H9 (cell line): ENCODE measurements at regions not wholly inside any gene's neighbourhood (a gene's known extent, or its start where the extent isn't known, plus 50 kb on each side); places are given as distances from the start of the nearest gene placed in this dataset.

Experiments
- DNase-seq: peaks from one replicate; pipeline ENCODE4 v3.0.0-alpha.2; 2017
- H2AFZ ChIP-seq: one replicate; pipeline ENCODE4 v1.6.1; 2013; ENCODE audit warnings: mild to moderate bottlenecking, low read length, control low read depth, moderate library complexity
- H2AK5ac ChIP-seq: 2 replicates; pipeline ENCODE4 v1.6.1; 2013; ENCODE audit warnings: low read length, control low read depth, mixed read lengths; ENCODE audit not compliant: insufficient read length
- H2BK120ac ChIP-seq: one replicate; pipeline ENCODE4 v1.6.1; 2013; ENCODE audit warnings: low read depth, mild to moderate bottlenecking, low read length, control low read depth, inconsistent platforms; ENCODE audit not compliant: poor library complexity, severe bottlenecking
- H2BK12ac ChIP-seq: 2 replicates; pipeline ENCODE4 v1.6.1; 2013; ENCODE audit warnings: low read length, control low read depth, mixed read lengths, low read depth; ENCODE audit not compliant: insufficient read length
- H2BK15ac ChIP-seq: 2 replicates; pipeline ENCODE4 v1.6.1; 2013; ENCODE audit warnings: low read depth, low read length, control low read depth
- H2BK20ac ChIP-seq: one replicate; pipeline ENCODE4 v1.6.1; 2013; ENCODE audit warnings: low read depth, mild to moderate bottlenecking, low read length, control low read depth, inconsistent platforms; ENCODE audit not compliant: poor library complexity, severe bottlenecking
- H2BK5ac ChIP-seq: 2 replicates; pipeline ENCODE4 v1.6.1; 2013; ENCODE audit warnings: low read length, control low read depth, mixed read lengths; ENCODE audit not compliant: insufficient read length
- H3K14ac ChIP-seq: 2 replicates; pipeline ENCODE4 v1.6.1; 2013; ENCODE audit warnings: low read length, control low read depth; ENCODE audit not compliant: insufficient read depth
- H3K18ac ChIP-seq: 2 replicates; pipeline ENCODE4 v1.6.1; 2013; ENCODE audit warnings: low read depth, mild to moderate bottlenecking, mixed read lengths, low read length, control low read depth; ENCODE audit not compliant: insufficient read length
- H3K23ac ChIP-seq: 2 replicates; pipeline ENCODE4 v1.6.1; 2013; ENCODE audit warnings: low read length, control low read depth, mixed read lengths, low read depth; ENCODE audit not compliant: insufficient read length
- H3K23me2 ChIP-seq: 2 replicates; pipeline ENCODE4 v1.6.1; 2013; ENCODE audit warnings: low read depth, mild to moderate bottlenecking, mixed read lengths, low read length, control low read depth; ENCODE audit not compliant: insufficient read length, poor library complexity, severe bottlenecking
- H3K27ac ChIP-seq: 2 replicates; pipeline ENCODE4 v1.5.1; 2013; ENCODE audit warnings: low read length, control low read depth, mixed read lengths, low read depth; ENCODE audit not compliant: insufficient read length
- H3K27me3 ChIP-seq: 2 replicates; pipeline ENCODE4 v1.6.1; 2013; ENCODE audit warnings: low read length, control low read depth, inconsistent platforms; ENCODE audit not compliant: insufficient read depth
- H3K4ac ChIP-seq: 2 replicates; pipeline ENCODE4 v1.6.1; 2013; ENCODE audit warnings: low read depth, mild to moderate bottlenecking, control low read depth, inconsistent platforms, low read length, moderate library complexity
- H3K4me1 ChIP-seq: 2 replicates; pipeline ENCODE4 v1.6.1; 2013; ENCODE audit warnings: low read length, control low read depth, inconsistent platforms; ENCODE audit not compliant: insufficient read depth
- H3K4me2 ChIP-seq: 2 replicates; pipeline ENCODE4 v1.6.1; 2013; ENCODE audit warnings: low read length, control low read depth, mixed read lengths; ENCODE audit not compliant: insufficient read length, insufficient read depth
- H3K56ac ChIP-seq: 2 replicates; pipeline ENCODE4 v1.6.1; 2013; ENCODE audit warnings: low read depth, mild to moderate bottlenecking, mixed read lengths, low read length, control low read depth; ENCODE audit not compliant: insufficient read length
- H3K79me1 ChIP-seq: 2 replicates; pipeline ENCODE4 v1.6.1; 2013; ENCODE audit warnings: low read depth, mild to moderate bottlenecking, moderate library complexity, low read length, control low read depth, inconsistent platforms; ENCODE audit not compliant: insufficient read depth, poor library complexity, severe bottlenecking
- H3K79me2 ChIP-seq: 2 replicates; pipeline ENCODE4 v1.6.1; 2013; ENCODE audit warnings: low read length, control low read depth, inconsistent platforms; ENCODE audit not compliant: insufficient read depth
- H3K9ac ChIP-seq: 2 replicates; pipeline ENCODE4 v1.6.1; 2013; ENCODE audit warnings: low read length, control low read depth, mixed read lengths; ENCODE audit not compliant: insufficient read length; ENCODE audit errors: extremely low read depth
- H3K9me3 ChIP-seq: one replicate; pipeline ENCODE4 v1.6.1; 2013; ENCODE audit warnings: low read depth, low read length, inconsistent platforms; ENCODE audit not compliant: control insufficient read depth
- H3T11ph ChIP-seq: one replicate; pipeline ENCODE4 v1.6.1; 2013; ENCODE audit warnings: mild to moderate bottlenecking, low read length, control low read depth, inconsistent platforms
- H4K20me1 ChIP-seq: one replicate; pipeline ENCODE4 v1.6.1; 2013; ENCODE audit not compliant: control insufficient read depth, insufficient read length, insufficient read depth
- H4K5ac ChIP-seq: 2 replicates; pipeline ENCODE4 v1.6.1; 2013; ENCODE audit warnings: low read depth, mild to moderate bottlenecking, mixed read lengths, low read length, control low read depth; ENCODE audit not compliant: insufficient read length
- H4K8ac ChIP-seq: replicated peaks from 2 replicates; pipeline ENCODE4 v1.6.1; 2013; ENCODE audit warnings: low read length, control low read depth, mixed read lengths, low read depth; ENCODE audit not compliant: insufficient read length
- H4K91ac ChIP-seq: 2 replicates; pipeline ENCODE4 v1.6.1; 2013; ENCODE audit warnings: low read depth, mild to moderate bottlenecking, moderate library complexity, mixed read lengths, low read length, control low read depth; ENCODE audit not compliant: insufficient read length
- H3K27ac Mint-ChIP-seq, 3 experiments: 2 replicates in 2 of 3; 3 replicates in 1 of 3; pipeline ENCODE4 v1.8.0; 2020 to 2021; ENCODE audit warnings: mixed read lengths in 3 of 3, mild to moderate bottlenecking in 1 of 3, moderate library complexity in 1 of 3
- H3K27me3 Mint-ChIP-seq: 2 replicates; pipeline ENCODE4 v1.8.0; 2021; ENCODE audit warnings: low read depth, mild to moderate bottlenecking, moderate library complexity, mixed read lengths
- H3K36me3 Mint-ChIP-seq, 3 experiments: 2 replicates in 2 of 3; 3 replicates in 1 of 3; pipeline ENCODE4 v1.8.0; 2020 to 2021; ENCODE audit warnings: low read depth in 3 of 3, mixed read lengths in 3 of 3; ENCODE audit not compliant: insufficient read depth in 1 of 3
- H3K4me1 Mint-ChIP-seq, 2 experiments: 2 replicates each; pipeline ENCODE4 v1.8.0; 2020; ENCODE audit warnings: mixed read lengths in 2 of 2
- H3K4me3 Mint-ChIP-seq, 2 experiments: 2 replicates in 1 of 2; 3 replicates in 1 of 2; pipeline ENCODE4 v1.8.0; 2020 to 2021; ENCODE audit warnings: mild to moderate bottlenecking in 2 of 2, mixed read lengths in 2 of 2, moderate library complexity in 1 of 2
- H3K9me3 Mint-ChIP-seq, 2 experiments: 2 replicates in 1 of 2; 3 replicates in 1 of 2; pipeline ENCODE4 v1.8.0; 2020; ENCODE audit warnings: mild to moderate bottlenecking in 2 of 2, mixed read lengths in 2 of 2, moderate library complexity in 1 of 2
- WGBS: extraction: QIAGEN DNeasy Blood & Tissue Kit; methylation state at CpG from one replicate; pipeline ENCODE4 v1.1.7; 2013; ENCODE audit warnings: missing lambda C conversion rate, low lambda C conversion rate, mixed read lengths; ENCODE audit not compliant: insufficient read length; ENCODE audit errors: extremely low coverage; 5-methylcytosine and 5-hydroxymethylcytosine counted together
- TF ChIP-seq, protein P1 (sequence below): fragments of 200-600 bp; sonication (generic); conservative IDR thresholded peaks from 3 replicates; pipeline ENCODE4 v1.8.0; 2021; ENCODE audit warnings: antibody characterized with exemption, mild to moderate bottlenecking

DNA sequence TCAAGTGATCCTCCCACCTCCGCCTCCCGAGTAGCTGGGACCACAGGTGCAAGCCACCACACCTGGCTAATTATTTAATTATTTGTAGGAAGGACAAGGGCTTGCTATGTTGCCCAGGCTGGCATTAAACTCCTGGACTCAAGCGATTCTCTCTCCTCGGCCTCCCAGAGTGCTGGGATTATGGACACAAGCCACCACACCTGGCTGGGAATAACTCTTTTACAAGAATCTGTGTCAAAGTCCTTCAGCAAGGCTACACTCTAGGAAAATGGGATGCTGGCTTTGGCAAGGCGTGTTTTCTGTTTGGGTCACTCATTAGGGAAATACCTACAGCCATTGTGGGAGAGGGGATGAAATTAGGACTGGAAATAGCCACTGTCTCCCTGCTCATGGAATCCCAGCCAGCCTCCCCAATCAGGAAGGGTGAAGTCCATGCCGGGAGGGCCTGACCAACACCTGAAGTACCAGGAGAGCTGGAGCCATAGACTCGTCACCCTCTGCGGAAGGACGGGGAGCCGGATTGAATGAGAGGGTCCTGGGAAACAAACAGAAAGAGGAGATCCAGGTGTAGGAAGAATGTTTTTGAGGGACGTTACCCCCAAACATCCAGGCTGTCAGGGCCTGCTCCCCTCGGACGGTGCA, 72.2 kb upstream of the MYL10 start:
- Histone ChIP-seq H2BK120ac (no peak overlapping the region), H3K56ac (no peak overlapping the region), H2AK5ac (no peak overlapping the region), H3K27me3 (no peaks in the 10 kb centered on the region), H2BK5ac (no peak overlapping the region), H2BK12ac (no peak overlapping the region), H4K8ac (no peak overlapping the region), H3K9ac (no peak overlapping the region), H3K27ac (no peak overlapping the region), H3K79me2 (no peaks in the 10 kb centered on the region), H2AFZ (no peak overlapping the region), H2BK15ac (no peak overlapping the region), H4K91ac (no peak overlapping the region), H4K5ac (no peak overlapping the region), H3K23me2 (no peaks in the 10 kb centered on the region), H3K4me1 (no peaks in the 10 kb centered on the region; the same call in 1 of the 2 replicates), H3K23ac (no peak overlapping the region), H2BK20ac (no peak overlapping the region), H4K20me1 (no peaks in the 10 kb centered on the region), H3K9me3 (no peaks in the 10 kb centered on the region), H3K18ac (no peak overlapping the region), H3K14ac (no peak overlapping the region), H3K79me1 (no peaks in the 10 kb centered on the region), H3K4me2 (no peak overlapping the region), H3T11ph (no peak overlapping the region), H3K4ac (no peak overlapping the region)
- Mint-ChIP-seq H3K4me1 (peaks cover 2 to 3% of the 10 kb centered on the region in 2 experiments; a peak in 3 of 4 replicates), H3K9me3 (no peaks in the 10 kb centered on the region; a peak in 1 of 5 replicates), H3K4me3 (no peak overlapping the region), H3K36me3 (no peaks in the 10 kb centered on the region), H3K27me3 (peaks cover 2% of the 10 kb centered on the region; the same call in 1 of the 2 replicates), H3K27ac (peak overlapping the region in 1 of 3 experiments; percentile 83; a peak in 1 of 7 replicates)
- no CpG with 5 or more reads among the region's 13 CpGs for WGBS
- DNase-seq: no peak
- TF ChIP-seq, protein P1, sequence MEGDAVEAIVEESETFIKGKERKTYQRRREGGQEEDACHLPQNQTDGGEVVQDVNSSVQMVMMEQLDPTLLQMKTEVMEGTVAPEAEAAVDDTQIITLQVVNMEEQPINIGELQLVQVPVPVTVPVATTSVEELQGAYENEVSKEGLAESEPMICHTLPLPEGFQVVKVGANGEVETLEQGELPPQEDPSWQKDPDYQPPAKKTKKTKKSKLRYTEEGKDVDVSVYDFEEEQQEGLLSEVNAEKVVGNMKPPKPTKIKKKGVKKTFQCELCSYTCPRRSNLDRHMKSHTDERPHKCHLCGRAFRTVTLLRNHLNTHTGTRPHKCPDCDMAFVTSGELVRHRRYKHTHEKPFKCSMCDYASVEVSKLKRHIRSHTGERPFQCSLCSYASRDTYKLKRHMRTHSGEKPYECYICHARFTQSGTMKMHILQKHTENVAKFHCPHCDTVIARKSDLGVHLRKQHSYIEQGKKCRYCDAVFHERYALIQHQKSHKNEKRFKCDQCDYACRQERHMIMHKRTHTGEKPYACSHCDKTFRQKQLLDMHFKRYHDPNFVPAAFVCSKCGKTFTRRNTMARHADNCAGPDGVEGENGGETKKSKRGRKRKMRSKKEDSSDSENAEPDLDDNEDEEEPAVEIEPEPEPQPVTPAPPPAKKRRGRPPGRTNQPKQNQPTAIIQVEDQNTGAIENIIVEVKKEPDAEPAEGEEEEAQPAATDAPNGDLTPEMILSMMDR: no peak
